Upper lobe of right lung (tissue), 1 donor: ENCODE measurements at regions not wholly inside any gene's neighbourhood (a gene's known extent, or its start where the extent isn't known, plus 50 kb on each side); places are given as distances from the start of the nearest gene placed in this dataset.
"Not testable (repeated sequence)": the region's sequence is repeated elsewhere in the genome, so short reads cannot be mapped to it uniquely, and the experiment has no call there.

ENCODE experiments used
- ATAC-seq: fragments of 200-7000 bp; cut with Tn5 transposase; one replicate; pipeline ENCODE4 v1.9.1; 2020; ENCODE audit warnings: mild to moderate bottlenecking, moderate library complexity
- DNase-seq: peaks from one replicate; pipeline ENCODE4 v3.0.0-alpha.2; 2020
- H3K27ac ChIP-seq: fragments of 200-600 bp; one replicate; pipeline ENCODE4 v1.8.0; 2022
- H3K27me3 ChIP-seq: fragments of 200-600 bp; one replicate; pipeline ENCODE4 v1.8.0; 2022; ENCODE audit warnings: mild to moderate bottlenecking
- H3K36me3 ChIP-seq: fragments of 200-600 bp; one replicate; pipeline ENCODE4 v1.8.0; 2022
- H3K4me1 ChIP-seq: fragments of 200-600 bp; one replicate; pipeline ENCODE4 v1.8.0; 2022
- H3K4me3 ChIP-seq: fragments of 200-600 bp; one replicate; pipeline ENCODE4 v1.8.0; 2022; ENCODE audit warnings: mild to moderate bottlenecking
- H3K9me3 ChIP-seq: fragments of 200-600 bp; one replicate; pipeline ENCODE4 v1.8.0; 2022
- intact Hi-C: fragments of 100-400 bp; cut with DNase I; formaldehyde crosslinking; loops from one replicate; pipeline ENCODE4 v1.11.0; 2022
- TF ChIP-seq, protein P1 (sequence below): fragments of 200-600 bp; IDR thresholded peaks from one replicate; pipeline ENCODE4 v1.8.0; 2022; ENCODE audit warnings: antibody characterized with exemption
- donor health status: DM: no; HTN: yes; CAD: no; lungs with severe emphysema.

DNA sequence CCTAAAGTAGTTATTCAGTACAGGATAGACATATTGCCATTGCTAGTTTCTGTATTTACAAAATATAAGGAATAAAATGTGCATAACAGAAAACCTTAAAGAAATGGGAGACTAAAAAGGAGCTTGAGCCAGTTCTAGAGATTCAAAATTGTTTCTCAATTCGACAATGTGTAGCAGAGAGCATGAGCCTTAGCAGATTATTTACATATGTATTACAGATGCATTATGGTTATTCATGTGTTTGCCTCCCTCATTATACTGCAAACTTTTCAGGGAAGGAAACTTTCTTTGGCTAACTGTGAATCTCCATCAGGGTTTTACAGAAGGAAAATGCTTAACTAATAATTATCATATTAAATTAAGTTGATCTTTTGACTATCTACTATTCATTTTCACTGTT, 854.4 kb upstream of the SLC39A10 start:
- no peak overlapping the region for H3K27ac ChIP-seq
- DNase-seq (no peak), ATAC-seq (no peak)
- H3K4me1 ChIP-seq: no peaks in the 10 kb centered on the region
- H3K4me3 ChIP-seq: no peak overlapping the region
- TF ChIP-seq, protein P1, sequence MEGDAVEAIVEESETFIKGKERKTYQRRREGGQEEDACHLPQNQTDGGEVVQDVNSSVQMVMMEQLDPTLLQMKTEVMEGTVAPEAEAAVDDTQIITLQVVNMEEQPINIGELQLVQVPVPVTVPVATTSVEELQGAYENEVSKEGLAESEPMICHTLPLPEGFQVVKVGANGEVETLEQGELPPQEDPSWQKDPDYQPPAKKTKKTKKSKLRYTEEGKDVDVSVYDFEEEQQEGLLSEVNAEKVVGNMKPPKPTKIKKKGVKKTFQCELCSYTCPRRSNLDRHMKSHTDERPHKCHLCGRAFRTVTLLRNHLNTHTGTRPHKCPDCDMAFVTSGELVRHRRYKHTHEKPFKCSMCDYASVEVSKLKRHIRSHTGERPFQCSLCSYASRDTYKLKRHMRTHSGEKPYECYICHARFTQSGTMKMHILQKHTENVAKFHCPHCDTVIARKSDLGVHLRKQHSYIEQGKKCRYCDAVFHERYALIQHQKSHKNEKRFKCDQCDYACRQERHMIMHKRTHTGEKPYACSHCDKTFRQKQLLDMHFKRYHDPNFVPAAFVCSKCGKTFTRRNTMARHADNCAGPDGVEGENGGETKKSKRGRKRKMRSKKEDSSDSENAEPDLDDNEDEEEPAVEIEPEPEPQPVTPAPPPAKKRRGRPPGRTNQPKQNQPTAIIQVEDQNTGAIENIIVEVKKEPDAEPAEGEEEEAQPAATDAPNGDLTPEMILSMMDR: no peak
- no peaks in the 10 kb centered on the region for H3K9me3 ChIP-seq
- no peaks in the 10 kb centered on the region for H3K27me3 ChIP-seq
- intact Hi-C loops: no loop called here
- H3K36me3 ChIP-seq: no peaks in the 10 kb centered on the region

DNA sequence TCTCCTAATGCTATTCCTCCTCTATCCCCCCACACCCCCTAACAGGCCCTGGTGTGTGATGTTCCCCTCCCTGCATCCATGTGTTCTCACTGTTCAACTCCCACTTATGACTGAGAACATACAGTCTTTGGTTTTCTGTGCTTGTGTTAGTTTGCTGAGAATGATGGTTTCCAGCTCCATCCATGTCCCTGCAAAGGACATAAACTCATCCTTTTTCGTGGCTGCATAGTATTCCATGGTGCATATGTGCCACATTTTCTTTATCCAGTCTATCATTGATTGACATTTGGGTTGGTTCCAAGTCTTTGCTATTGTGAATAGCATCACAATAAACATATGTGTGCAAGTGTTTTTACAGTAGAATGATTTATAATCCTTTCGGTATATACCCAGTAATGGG, 870.0 kb upstream of the SLC39A10 start:
- H3K9me3 ChIP-seq, ATAC-seq, H3K4me1 ChIP-seq, H3K4me3 ChIP-seq, intact Hi-C loops, H3K27ac ChIP-seq, H3K36me3 ChIP-seq, DNase-seq, H3K27me3 ChIP-seq: not testable (repeated sequence)

DNA sequence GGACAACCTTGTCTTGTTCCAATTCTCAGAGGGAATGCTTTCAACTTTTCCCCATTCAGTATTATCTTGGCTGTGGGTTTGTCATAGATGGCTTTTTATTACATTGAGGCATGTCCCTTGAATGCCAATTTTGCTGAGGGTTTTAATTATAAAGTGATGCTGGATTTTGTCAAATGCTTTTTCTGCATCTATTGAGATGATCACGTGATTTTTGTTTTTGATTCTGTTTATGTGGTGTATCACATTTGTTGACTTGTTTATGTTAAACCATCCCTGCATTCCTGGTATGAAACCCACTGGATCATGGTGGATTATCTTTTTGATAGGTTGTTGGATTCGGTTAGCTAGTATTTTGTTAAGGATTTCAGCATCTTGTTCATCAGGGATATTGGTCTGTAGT, 885.6 kb upstream of the SLC39A10 start:
- H3K27ac ChIP-seq, H3K9me3 ChIP-seq, DNase-seq, H3K27me3 ChIP-seq, intact Hi-C loops, H3K4me1 ChIP-seq, H3K4me3 ChIP-seq, ATAC-seq, H3K36me3 ChIP-seq: not testable (repeated sequence)

DNA sequence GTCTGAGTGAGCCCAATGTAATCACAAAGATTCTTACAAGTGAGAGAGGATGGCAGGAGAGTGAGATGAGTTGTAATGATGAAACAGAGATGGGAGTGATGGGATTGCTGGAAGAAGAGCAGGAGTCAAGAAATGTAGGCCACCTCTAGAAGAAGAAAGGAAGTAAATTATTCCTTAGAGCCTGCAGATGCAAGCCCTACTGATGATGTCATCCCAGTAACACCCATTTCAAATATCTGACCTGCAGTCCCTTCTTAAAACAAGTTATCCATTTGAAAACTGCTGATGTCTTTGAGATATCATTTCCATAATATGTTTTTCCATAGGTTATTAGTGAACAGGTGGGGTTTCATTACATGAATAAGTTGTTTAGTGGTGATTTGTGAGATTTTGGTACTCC, 888.0 kb upstream of the SLC39A10 start:
- intact Hi-C loops: no loop called here
- DNase-seq: no peak

DNA sequence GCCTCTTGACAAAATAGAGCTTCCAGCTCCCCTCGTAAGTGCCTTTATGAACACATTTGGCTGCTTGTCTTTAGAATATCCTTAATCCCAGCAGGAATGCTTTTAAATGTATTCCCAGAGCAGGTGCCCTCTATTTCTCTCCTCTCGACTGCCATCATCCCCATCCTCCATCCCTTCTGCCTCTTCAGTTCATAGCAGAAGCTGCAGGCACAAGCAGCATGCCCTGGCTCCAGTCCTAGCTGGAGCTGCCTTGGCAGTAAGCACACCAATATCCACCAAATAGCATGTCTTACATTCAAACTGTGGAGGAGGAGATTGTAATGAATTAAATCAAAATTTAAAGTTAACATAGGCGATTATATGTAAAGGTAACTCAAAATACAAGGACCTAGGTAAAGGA, 891.3 kb upstream of the SLC39A10 start:
- Histone ChIP-seq H3K9me3 (no peaks in the 10 kb centered on the region), H3K27ac (no peak overlapping the region), H3K36me3 (no peaks in the 10 kb centered on the region), H3K4me1 (no peaks in the 10 kb centered on the region), H3K4me3 (no peak overlapping the region), H3K27me3 (no peaks in the 10 kb centered on the region)
- TF ChIP-seq, protein P1: no peak
- DNase-seq: no peak
- ATAC-seq: no peak
- intact Hi-C loops: no loop called here

More for the DNA sequence above, 888.0 kb upstream of the SLC39A10 start:
- no peak for ATAC-seq
- no peak overlapping the region for H3K27ac ChIP-seq
- no peaks in the 10 kb centered on the region for H3K4me1 ChIP-seq
- no peaks in the 10 kb centered on the region for H3K27me3 ChIP-seq
- H3K9me3 ChIP-seq: no peaks in the 10 kb centered on the region
- no peaks in the 10 kb centered on the region for H3K36me3 ChIP-seq
- TF ChIP-seq, protein P1: no peak
- H3K4me3 ChIP-seq: no peak overlapping the region

DNA sequence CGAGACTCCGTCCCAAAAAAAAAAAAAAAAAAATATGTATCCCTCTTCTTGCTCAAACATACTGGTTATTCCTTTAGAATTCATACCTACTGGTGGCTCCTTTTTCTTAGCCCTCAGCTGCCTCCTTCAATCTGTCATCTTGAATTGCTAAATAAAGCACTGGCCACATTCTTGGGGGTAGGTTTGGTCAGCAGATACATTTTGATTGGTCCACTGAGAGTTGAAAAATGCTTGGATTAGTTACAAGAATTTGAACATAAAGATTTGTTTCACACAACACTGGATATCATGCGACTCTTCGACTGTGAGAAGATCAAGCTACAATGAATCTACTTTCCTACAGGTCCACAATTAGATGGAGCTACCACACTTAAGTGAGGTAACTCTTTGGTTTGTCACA, 906.1 kb upstream of the SLC39A10 start:
- Histone ChIP-seq H3K27me3 (no peaks in the 10 kb centered on the region), H3K9me3 (no peaks in the 10 kb centered on the region), H3K4me3 (no peak overlapping the region), H3K36me3 (no peaks in the 10 kb centered on the region), H3K27ac (no peak overlapping the region), H3K4me1 (no peaks in the 10 kb centered on the region)
- ATAC-seq (no peak), DNase-seq (no peak)
- intact Hi-C loops: no loop called here
- TF ChIP-seq, protein P1: no peak

DNA sequence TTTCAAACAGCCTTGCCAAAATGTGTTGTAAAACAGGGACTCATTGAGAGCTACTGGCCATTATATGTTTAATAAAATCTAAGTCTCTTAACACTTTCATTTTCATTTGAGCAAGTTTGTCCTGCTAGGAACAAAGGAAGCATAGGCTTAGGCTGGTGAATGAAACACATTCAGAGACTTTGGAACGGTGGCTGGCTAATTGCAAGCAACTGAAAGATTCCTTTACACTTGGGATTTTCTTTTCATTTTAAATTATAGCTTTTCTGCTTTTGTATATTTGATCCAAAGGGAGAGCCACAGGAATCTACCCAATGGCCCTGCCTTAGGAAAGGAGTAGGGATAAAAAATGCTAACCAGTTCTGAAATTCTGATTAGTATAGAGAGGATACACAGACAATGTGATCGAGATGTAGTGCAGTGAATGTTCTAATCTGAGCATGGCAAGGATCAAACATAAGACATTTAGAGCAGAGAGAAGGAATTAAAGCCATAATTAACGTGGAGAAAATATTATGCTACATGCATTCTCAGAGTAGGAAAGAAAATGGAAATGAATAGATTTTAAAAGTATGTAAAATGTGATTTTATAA, 911.4 kb upstream of the SLC39A10 start:
- intact Hi-C loops: no loop called here
- no peaks in the 10 kb centered on the region for H3K27me3 ChIP-seq
- no peak for DNase-seq
- TF ChIP-seq, protein P1: no peak
- no peak overlapping the region for H3K27ac ChIP-seq
- no peaks in the 10 kb centered on the region for H3K9me3 ChIP-seq
- no peaks in the 10 kb centered on the region for H3K36me3 ChIP-seq
- H3K4me3 ChIP-seq: no peak overlapping the region
- ATAC-seq: no peak
- no peaks in the 10 kb centered on the region for H3K4me1 ChIP-seq
